Activated B cell treated with CpG ODN at 0.5 μM for 24 hours (primary cell): ENCODE measurements at regions not wholly inside any gene's neighbourhood (a gene's known extent, or its start where the extent isn't known, plus 50 kb on each side); places are given as distances from the start of the nearest gene placed in this dataset.

Experiments
- ATAC-seq: fragments of 200-7000 bp; cut with Tn5 transposase; one replicate; pipeline ENCODE4 v1.10.0; 2021; ENCODE audit warnings: low read depth, mild to moderate bottlenecking, moderate library complexity
- CTCF ChIA-PET: fragments of 350-600 bp; sonication (Branson Sonifier 250); formaldehyde crosslinking; loops from one replicate; lab custom pipeline; 2021; ENCODE audit warnings: antibody characterized with exemption; lab: Charles Lee
- POLR2A ChIA-PET: fragments of 350-600 bp; sonication (Branson Sonifier 250); formaldehyde crosslinking; loops from one replicate; lab custom pipeline; 2021; ENCODE audit warnings: antibody characterized with exemption; lab: Charles Lee
- DNase-seq: peaks from one replicate; pipeline ENCODE4 v3.0.0; 2022
- H3K27ac Mint-ChIP-seq: one replicate; pipeline ENCODE4 v1.8.0; 2020; ENCODE audit warnings: mixed read lengths
- H3K27me3 Mint-ChIP-seq: one replicate; pipeline ENCODE4 v1.8.0; 2021; ENCODE audit warnings: mixed read lengths
- H3K36me3 Mint-ChIP-seq: one replicate; pipeline ENCODE4 v1.8.0; 2021; ENCODE audit warnings: low read depth, mixed read lengths
- H3K4me1 Mint-ChIP-seq: one replicate; pipeline ENCODE4 v1.8.0; 2021; ENCODE audit warnings: mixed read lengths
- H3K4me3 Mint-ChIP-seq: one replicate; pipeline ENCODE4 v1.8.0; 2020; ENCODE audit warnings: mild to moderate bottlenecking, mixed read lengths
- H3K9me3 Mint-ChIP-seq: one replicate; pipeline ENCODE4 v1.8.0; 2020; ENCODE audit warnings: mixed read lengths
- intact Hi-C: fragments of 100-400 bp; cut with micrococcal nuclease; formaldehyde crosslinking; loops from one replicate; pipeline ENCODE4 v1.15.1; 2024
- TF ChIP-seq, protein P1 (sequence below): fragments of 200-600 bp; IDR thresholded peaks from one replicate; pipeline ENCODE4 v1.8.0; 2022; ENCODE audit warnings: antibody characterized with exemption, mild to moderate bottlenecking

DNA sequence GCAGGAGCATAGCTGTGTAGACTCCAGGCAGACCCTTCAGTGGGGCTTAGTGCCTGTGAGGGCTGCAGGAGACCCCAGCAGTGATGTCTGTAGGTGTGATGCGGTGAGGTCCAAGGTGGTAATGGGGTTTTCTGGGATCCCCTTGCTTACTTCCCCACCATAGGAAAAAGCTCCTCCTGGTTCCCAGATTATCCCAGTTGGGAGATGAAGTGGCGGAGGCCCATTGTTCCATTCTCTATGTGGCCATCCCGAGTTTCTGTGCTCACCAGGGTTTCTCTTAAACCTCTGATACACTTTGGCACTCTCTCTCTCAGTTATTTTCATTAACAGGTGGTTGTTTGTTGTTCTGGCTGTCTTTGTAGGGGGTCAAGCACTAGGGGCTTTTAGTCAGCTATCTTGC, 146.7 kb upstream of the IGF1R start:
- Mint-ChIP-seq H3K4me3 (no peak overlapping the region), H3K4me1 (no peaks in the 10 kb centered on the region), H3K9me3 (peaks cover 17% of the 10 kb centered on the region), H3K27ac (no peak overlapping the region), H3K36me3 (no peaks in the 10 kb centered on the region), H3K27me3 (peaks cover 20% of the 10 kb centered on the region)
- TF ChIP-seq, protein P1, sequence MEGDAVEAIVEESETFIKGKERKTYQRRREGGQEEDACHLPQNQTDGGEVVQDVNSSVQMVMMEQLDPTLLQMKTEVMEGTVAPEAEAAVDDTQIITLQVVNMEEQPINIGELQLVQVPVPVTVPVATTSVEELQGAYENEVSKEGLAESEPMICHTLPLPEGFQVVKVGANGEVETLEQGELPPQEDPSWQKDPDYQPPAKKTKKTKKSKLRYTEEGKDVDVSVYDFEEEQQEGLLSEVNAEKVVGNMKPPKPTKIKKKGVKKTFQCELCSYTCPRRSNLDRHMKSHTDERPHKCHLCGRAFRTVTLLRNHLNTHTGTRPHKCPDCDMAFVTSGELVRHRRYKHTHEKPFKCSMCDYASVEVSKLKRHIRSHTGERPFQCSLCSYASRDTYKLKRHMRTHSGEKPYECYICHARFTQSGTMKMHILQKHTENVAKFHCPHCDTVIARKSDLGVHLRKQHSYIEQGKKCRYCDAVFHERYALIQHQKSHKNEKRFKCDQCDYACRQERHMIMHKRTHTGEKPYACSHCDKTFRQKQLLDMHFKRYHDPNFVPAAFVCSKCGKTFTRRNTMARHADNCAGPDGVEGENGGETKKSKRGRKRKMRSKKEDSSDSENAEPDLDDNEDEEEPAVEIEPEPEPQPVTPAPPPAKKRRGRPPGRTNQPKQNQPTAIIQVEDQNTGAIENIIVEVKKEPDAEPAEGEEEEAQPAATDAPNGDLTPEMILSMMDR: no peak
- no peak for ATAC-seq
- DNase-seq: no peak
- intact Hi-C loops: no loop called here
- POLR2A ChIA-PET: no interaction called here
- CTCF ChIA-PET: no interaction called here

DNA sequence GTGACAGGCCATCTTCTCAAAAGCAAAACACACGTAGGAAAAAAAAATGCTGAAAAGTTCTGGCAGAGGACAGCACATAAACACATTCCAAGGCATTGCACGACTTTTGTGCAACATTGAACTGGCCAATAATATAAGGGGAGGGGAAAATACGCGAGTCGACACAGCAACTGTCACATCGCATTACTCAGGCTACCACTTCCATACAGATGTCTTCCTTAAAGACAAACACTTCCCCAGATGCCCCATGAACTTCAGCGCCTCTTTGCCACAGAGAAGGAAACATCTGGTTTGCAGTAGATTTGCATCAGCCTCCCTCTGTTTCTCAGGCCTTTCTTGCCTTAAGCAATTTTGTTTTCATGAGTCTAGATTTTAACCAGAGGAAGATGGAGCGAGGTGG, 144.4 kb upstream of the IGF1R start:
- TF ChIP-seq, protein P1: no peak
- intact Hi-C loops: no loop called here
- no peaks in the 10 kb centered on the region for H3K36me3 Mint-ChIP-seq
- no peaks in the 10 kb centered on the region for H3K4me1 Mint-ChIP-seq
- POLR2A ChIA-PET: no interaction called here
- CTCF ChIA-PET: no interaction called here
- DNase-seq: no peak
- peaks cover 9% of the 10 kb centered on the region for H3K9me3 Mint-ChIP-seq
- H3K27me3 Mint-ChIP-seq: peaks cover 22% of the 10 kb centered on the region
- no peak overlapping the region for H3K27ac Mint-ChIP-seq
- no peak for ATAC-seq
- no peak overlapping the region for H3K4me3 Mint-ChIP-seq

DNA sequence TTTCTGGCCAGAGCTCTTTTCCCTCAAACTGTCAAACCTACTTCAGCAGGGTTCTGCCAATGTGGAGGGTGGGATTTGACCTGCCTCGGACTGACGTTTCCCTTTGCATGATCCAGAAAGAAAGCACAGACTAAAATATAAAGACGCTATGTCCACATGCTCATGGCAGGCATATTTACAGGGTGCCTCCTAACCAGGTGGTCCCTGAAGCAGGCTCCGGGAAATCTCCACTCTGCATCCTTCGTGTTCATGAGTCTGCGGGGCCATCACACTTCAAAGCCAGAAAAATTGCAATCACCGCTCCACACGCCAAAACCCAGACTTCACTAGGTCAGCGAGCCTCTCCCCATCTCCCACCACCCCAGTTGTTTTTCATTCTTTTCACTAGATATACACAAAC, 143.3 kb upstream of the IGF1R start:
- peaks cover 26% of the 10 kb centered on the region for H3K27me3 Mint-ChIP-seq
- intact Hi-C loops: no loop called here
- ChIA-PET CTCF (no interaction called here), POLR2A (no interaction called here)
- no peak overlapping the region for H3K4me3 Mint-ChIP-seq
- H3K4me1 Mint-ChIP-seq: no peaks in the 10 kb centered on the region
- DNase-seq (no peak), ATAC-seq (no peak)
- TF ChIP-seq, protein P1: no peak
- no peak overlapping the region for H3K27ac Mint-ChIP-seq
- H3K9me3 Mint-ChIP-seq: peaks cover under 1% of the 10 kb centered on the region
- no peaks in the 10 kb centered on the region for H3K36me3 Mint-ChIP-seq

DNA sequence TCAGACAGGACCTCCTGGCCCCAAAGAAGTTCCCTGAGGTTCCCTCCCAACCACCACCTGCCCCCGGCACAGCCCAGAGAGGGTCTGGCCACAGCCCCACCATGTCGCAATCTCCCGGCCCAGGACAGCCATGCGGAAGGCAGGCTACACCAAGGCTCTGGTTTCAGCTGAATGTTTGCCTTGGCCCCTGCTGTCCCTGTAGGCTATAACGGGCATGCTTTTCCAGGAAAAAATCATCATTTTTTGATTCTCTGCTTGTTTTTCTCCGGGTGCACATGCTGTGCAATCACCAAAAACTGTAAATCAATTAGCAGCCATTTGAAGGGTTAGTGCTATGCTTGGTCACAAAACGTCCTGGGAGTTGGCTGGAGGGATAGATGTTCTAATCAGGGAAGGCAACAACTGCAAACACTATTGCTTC, 142.7 kb upstream of the IGF1R start:
- Mint-ChIP-seq H3K36me3 (no peaks in the 10 kb centered on the region), H3K27me3 (peaks cover 26% of the 10 kb centered on the region), H3K4me3 (no peak overlapping the region), H3K27ac (no peak overlapping the region), H3K9me3 (no peaks in the 10 kb centered on the region), H3K4me1 (no peaks in the 10 kb centered on the region)
- ChIA-PET CTCF (no interaction called here), POLR2A (no interaction called here)
- no peak for DNase-seq
- TF ChIP-seq, protein P1: no peak
- intact Hi-C loops: no loop called here
- no peak for ATAC-seq

GRCh38 chr15:98506172-98506571, 142.2 kb upstream of the IGF1R start:
- no peaks in the 10 kb centered on the region for H3K36me3 Mint-ChIP-seq
- no peaks in the 10 kb centered on the region for H3K9me3 Mint-ChIP-seq
- ATAC-seq (no peak), DNase-seq (no peak)
- TF ChIP-seq, protein P1: no peak
- intact Hi-C loops: no loop called here
- no peak overlapping the region for H3K4me3 Mint-ChIP-seq
- ChIA-PET POLR2A (no interaction called here), CTCF (no interaction called here)
- H3K27ac Mint-ChIP-seq: no peak overlapping the region
- peaks cover 26% of the 10 kb centered on the region for H3K27me3 Mint-ChIP-seq
- no peaks in the 10 kb centered on the region for H3K4me1 Mint-ChIP-seq
